ENCODE measurements at regions not wholly inside any gene's neighbourhood (a gene's known extent, or its start where the extent isn't known, plus 50 kb on each side); places are given as distances from the start of the nearest gene placed in this dataset.

- H3K9ac ChIP-seq (ENCODE audit: extremely low read depth, insufficient read length, low read length) = no peak overlapping the region
- no peak overlapping the region for H2BK5ac ChIP-seq (ENCODE audit: insufficient read length, low read length)
- no peak overlapping the region for H3K56ac ChIP-seq (ENCODE audit: insufficient read length, low read depth, low read length)
- no peak overlapping the region for H2BK12ac ChIP-seq (ENCODE audit: insufficient read length, low read depth, low read length)
- H3K14ac ChIP-seq (ENCODE audit: insufficient read depth, low read length) = no peak overlapping the region
- no peak overlapping the region for H4K8ac ChIP-seq (replicated peaks; ENCODE audit: insufficient read length, low read depth, low read length)
- no CpG with 5 or more reads among the region's 2 CpGs for WGBS (ENCODE audit: extremely low coverage, insufficient read length, low lambda C conversion rate)
- Mint-ChIP-seq H3K4me1 (peaks cover 4 to 6% of the 10 kb centered on the region in 2 experiments; a peak in 1 of 4 replicates), H3K27me3 (ENCODE audit: low read depth) (no peaks in the 10 kb centered on the region), H3K36me3 (ENCODE audit: insufficient read depth in 1 of 3, low read depth in 3 of 3) (no peaks in the 10 kb centered on the region), H3K27ac (no peak overlapping the region), H3K9me3 (no peaks in the 10 kb centered on the region), H3K4me3 (no peak overlapping the region)
- no peak overlapping the region for H4K5ac ChIP-seq (ENCODE audit: insufficient read length, low read depth, low read length)
- H3K4ac ChIP-seq (ENCODE audit: low read depth, low read length) = no peak overlapping the region
- no peak overlapping the region for H2AFZ ChIP-seq (ENCODE audit: low read length)
- no peak overlapping the region for H2BK120ac ChIP-seq (ENCODE audit: low read depth, low read length, poor library complexity, severe bottlenecking)
- no peak for DNase-seq
- no peaks in the 10 kb centered on the region for H3K4me1 ChIP-seq (ENCODE audit: insufficient read depth, low read length)
- H3K23ac ChIP-seq (ENCODE audit: insufficient read length, low read depth, low read length) = no peak overlapping the region
- H4K91ac ChIP-seq (ENCODE audit: insufficient read length, low read depth, low read length) = no peak overlapping the region
- no peaks in the 10 kb centered on the region for H3K79me1 ChIP-seq (ENCODE audit: insufficient read depth, low read depth, low read length, poor library complexity, severe bottlenecking)
- no peak overlapping the region for H3K4me2 ChIP-seq (ENCODE audit: insufficient read depth, insufficient read length, low read length)
- no peak overlapping the region for H3K27ac ChIP-seq (ENCODE audit: insufficient read length, low read depth, low read length)
- H3T11ph ChIP-seq (ENCODE audit: low read length) = no peak overlapping the region
- H3K23me2 ChIP-seq (ENCODE audit: insufficient read length, low read depth, low read length, poor library complexity, severe bottlenecking) = no peaks in the 10 kb centered on the region
- no peak overlapping the region for H2BK20ac ChIP-seq (ENCODE audit: low read depth, low read length, poor library complexity, severe bottlenecking)
- H2AK5ac ChIP-seq (ENCODE audit: insufficient read length, low read length) = no peak overlapping the region
- no peaks in the 10 kb centered on the region for H4K20me1 ChIP-seq (ENCODE audit: control insufficient read depth, insufficient read depth, insufficient read length)
- H3K18ac ChIP-seq (ENCODE audit: insufficient read length, low read depth, low read length) = no peak overlapping the region
- H3K79me2 ChIP-seq (ENCODE audit: insufficient read depth, low read length) = no peaks in the 10 kb centered on the region
- no peaks in the 10 kb centered on the region for H3K27me3 ChIP-seq (ENCODE audit: insufficient read depth, low read length)
- no peaks in the 10 kb centered on the region for H3K9me3 ChIP-seq (ENCODE audit: control insufficient read depth, low read depth, low read length)
- H2BK15ac ChIP-seq (ENCODE audit: low read depth, low read length) = no peak overlapping the region
- TF ChIP-seq CTCF (conservative IDR thresholded peaks at IDR 0.05) = no peak
Observed at GRCh38 chr4:145283909-145284308, 103.5 kb upstream of the OTUD4 start.
